Kidney epithelial cell (primary cell): ENCODE measurements at regions not wholly inside any gene's neighbourhood (a gene's known extent, or its start where the extent isn't known, plus 50 kb on each side); places are given as distances from the start of the nearest gene placed in this dataset.

Experiments used
- DNase-seq: peaks from one replicate; pipeline ENCODE4 v3.0.0-alpha.2; 2010; ENCODE audit warnings: low read depth
- H3K27me3 ChIP-seq: 2 replicates; pipeline ENCODE4 v1.6.0; 2011; ENCODE audit warnings: low read length; ENCODE audit not compliant: control insufficient read depth, insufficient read depth
- H3K36me3 ChIP-seq: 2 replicates; pipeline ENCODE4 v1.5.1; 2011; ENCODE audit warnings: low read length; ENCODE audit not compliant: control insufficient read depth, insufficient read depth
- H3K4me3 ChIP-seq: 2 replicates; pipeline ENCODE4 v1.5.1; 2011; ENCODE audit warnings: low read depth, mild to moderate bottlenecking, control low read depth, low read length
- CTCF ChIP-seq: IDR thresholded peaks from 2 replicates; pipeline ENCODE4 v1.5.1; 2011; ENCODE audit warnings: mild to moderate bottlenecking, moderate library complexity, low read length, control low read depth, inconsistent platforms; ENCODE audit not compliant: insufficient read depth, poor library complexity, severe bottlenecking

DNA sequence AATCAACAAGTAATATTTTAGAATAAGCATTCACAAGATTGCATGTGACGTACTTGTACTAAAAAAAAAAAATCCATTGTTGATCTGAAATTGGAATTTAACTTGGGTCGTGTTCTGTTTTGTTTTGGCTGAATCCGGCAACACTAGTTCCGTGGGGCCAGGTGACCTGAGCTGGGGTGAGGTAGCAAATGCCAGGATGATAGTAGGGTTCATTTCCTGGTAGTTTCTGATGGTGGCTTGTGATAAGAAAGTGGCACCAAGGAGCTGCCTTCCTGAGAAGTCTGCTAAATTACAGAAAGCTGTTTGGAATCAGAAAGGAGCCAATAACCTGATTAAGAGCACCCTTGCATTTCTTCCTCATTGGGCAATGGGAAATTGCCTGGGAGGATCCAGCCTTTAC, 126.4 kb upstream of the DLX2 start:
- no peak for DNase-seq
- H3K4me3 ChIP-seq: no peak overlapping the region
- TF ChIP-seq CTCF: no peak
- no peaks in the 10 kb centered on the region for H3K36me3 ChIP-seq
- no peaks in the 10 kb centered on the region for H3K27me3 ChIP-seq

DNA sequence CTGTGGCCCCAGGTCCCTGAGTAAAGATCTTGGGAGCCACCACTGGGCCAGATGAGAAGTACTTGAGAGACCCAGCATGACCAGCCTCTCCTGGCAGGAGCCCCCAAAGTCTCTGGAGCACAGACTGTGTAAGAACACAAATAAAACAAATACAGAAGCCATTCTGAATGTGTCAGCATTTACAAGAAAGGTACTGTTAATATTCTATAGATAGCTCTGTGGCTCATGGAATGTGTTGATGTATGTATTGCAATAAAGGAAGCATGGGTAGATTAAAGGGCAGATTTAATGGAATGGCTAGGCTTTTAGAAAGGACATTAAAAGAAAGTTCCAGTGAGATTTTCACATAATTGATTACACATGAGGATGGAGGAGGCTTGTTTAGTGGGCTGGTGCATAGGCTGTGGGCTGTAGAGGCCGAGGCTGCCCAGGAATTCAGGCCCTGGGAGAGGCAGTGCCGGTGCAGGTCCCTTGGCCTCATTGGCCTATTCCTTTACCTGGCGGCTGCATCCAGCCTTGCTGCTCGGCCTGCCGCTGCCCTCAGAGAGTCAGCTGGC, 127.7 kb upstream of the DLX2 start:
- TF ChIP-seq CTCF: no peak
- Histone ChIP-seq H3K36me3 (no peaks in the 10 kb centered on the region), H3K4me3 (no peak overlapping the region), H3K27me3 (peaks cover 10% of the 10 kb centered on the region)
- DNase-seq: no peak

- Histone ChIP-seq H3K4me3 (no peak overlapping the region), H3K36me3 (no peaks in the 10 kb centered on the region), H3K27me3 (peaks cover 10% of the 10 kb centered on the region)
- no peak for TF ChIP-seq CTCF
- no peak for DNase-seq
Measured at GRCh38 chr2:172230889-172231401, 128.2 kb upstream of the DLX2 start.

- peaks cover 10% of the 10 kb centered on the region for H3K27me3 ChIP-seq
- DNase-seq: no peak
- H3K4me3 ChIP-seq: no peak overlapping the region
- TF ChIP-seq CTCF: no peak
- no peaks in the 10 kb centered on the region for H3K36me3 ChIP-seq
Measured at GRCh38 chr2:172231508-172231907, 128.8 kb upstream of the DLX2 start.

DNA sequence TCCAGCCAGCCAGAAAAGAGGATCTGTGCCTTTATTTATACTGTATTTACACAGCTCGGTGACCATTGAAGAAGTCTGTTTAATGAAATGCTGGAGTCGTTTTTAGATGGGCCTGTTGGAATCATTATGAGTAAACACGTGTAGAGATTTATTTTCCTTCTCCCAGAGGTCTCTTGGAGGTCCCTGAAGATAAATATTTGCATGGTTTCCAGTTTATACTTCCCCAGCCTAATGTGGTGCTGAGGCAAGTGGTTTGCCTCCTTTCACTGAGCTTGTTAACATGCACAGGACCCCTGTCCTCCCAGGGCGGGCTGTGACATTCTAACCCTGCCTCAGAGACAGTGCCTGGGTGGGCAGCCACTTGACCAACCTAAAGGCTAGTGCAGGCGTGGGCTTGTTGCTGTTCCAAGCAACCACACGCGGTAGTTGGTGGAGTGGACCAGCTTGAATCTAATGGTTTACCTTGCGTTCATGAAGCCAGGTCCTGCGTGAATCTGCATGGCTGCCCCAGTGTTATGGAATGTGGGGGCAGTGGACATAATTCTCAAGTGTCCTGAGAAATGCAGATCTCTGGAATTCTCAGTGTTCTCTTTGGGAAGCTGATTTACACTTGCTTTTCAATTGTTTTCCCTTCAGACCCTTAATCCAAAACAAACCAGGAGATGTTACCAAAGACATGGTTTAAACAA, 130.2 kb upstream of the DLX2 start:
- Histone ChIP-seq H3K27me3 (peaks cover 10% of the 10 kb centered on the region), H3K36me3 (no peaks in the 10 kb centered on the region), H3K4me3 (no peak overlapping the region)
- TF ChIP-seq CTCF: no peak
- no peak for DNase-seq
